ENCODE measurements at regions not wholly inside any gene's neighbourhood (a gene's known extent, or its start where the extent isn't known, plus 50 kb on each side); places are given as distances from the start of the nearest gene placed in this dataset.

- DNase-seq: no peak
Observed at GRCh38 chr4:123288309-123289025, 108.1 kb upstream of the SPRY1 start.

- no peak for DNase-seq
Observed at GRCh38 chr4:123291329-123291728, 105.3 kb upstream of the SPRY1 start.

- no peak for DNase-seq
Observed at GRCh38 chr4:123297836-123298235, 98.8 kb upstream of the SPRY1 start.

DNA sequence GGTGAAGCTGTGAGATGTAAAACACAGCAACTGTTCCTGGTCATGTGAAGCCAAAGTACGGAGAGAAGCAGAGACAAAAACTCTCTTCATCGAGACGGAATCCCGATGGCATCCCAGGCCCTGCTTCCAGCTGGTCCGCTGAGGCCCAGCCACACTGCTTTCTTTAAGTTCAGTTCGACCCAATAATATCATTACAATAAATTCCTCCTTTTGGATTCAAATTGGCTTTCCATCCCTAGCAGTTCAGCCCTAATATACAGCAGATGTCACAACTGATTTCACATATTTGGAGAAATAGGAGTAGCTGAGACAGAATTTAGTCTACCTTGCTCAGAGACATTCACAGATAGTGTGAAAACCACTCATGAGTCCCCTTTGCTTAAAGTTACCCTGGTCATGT, 98.3 kb upstream of the SPRY1 start:
- DNase-seq: no peak

- DNase-seq: no peak
Observed at GRCh38 chr4:123298801-123299200, 97.8 kb upstream of the SPRY1 start.

DNA sequence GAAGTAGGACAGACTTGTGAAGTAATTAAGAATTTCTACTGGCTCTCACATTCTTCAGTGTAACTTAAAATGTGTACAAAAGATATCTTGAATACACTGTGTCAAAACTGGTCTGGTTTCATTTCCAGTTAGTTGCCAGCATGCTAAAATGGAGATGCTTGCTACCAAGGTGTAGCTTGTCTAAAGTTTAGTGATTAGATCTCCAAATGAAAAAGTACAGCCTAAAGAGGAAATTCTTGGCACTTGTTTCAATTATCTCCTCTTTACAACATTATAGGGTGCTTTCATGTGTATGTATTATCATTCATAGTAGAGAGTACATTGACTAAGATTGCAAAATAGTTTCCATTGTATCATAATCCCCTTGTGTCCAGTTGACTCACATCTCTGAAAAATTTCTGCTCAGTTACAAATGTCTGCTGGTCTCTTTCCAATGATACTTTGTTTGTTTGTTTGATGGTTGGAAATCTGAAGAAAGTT, 97.3 kb upstream of the SPRY1 start:
- DNase-seq: no peak

DNA sequence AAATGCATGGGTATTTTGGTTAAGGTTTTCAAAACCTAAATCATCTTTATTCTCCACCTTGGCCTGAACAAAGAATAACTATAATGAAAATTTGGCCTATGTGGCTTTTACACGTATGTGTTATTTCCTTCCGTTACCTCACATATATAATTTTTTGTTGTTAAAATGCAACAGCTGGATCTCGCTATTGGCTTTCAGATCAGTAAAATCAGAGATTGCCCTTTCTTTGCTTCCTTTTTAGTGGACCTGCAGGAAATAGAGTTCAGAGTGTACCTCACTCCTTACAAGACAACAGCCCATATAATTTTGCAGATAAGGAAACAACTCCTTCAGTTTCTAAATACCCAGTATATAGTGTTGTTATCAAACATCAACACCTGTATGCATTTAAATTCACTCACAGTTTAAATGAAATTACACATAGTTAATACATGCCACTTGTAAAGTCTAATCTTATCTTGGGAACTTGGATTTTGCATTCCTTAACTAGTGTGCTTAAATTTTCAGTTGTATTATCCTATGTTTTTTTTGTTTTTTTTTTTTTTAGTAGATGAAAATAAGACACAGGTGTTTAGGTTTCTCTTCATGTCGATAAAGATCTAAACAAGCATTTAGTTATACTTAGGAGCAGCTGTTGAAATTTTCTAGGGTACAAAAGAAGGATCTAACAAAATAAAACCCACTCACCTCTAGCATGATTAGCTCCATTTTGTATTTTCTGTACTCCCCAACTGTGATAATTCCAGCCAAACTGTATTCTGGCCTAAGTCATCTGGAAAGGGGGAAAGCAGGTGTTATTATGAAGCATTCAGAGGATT, 96.2 kb upstream of the SPRY1 start:
- DNase-seq: no peak

- no peak for DNase-seq
Observed at GRCh38 chr4:123301923-123302322, 94.7 kb upstream of the SPRY1 start.

GRCh38 chr4:123304151-123304964, 92.2 kb upstream of the SPRY1 start:
- no peak for DNase-seq

DNA sequence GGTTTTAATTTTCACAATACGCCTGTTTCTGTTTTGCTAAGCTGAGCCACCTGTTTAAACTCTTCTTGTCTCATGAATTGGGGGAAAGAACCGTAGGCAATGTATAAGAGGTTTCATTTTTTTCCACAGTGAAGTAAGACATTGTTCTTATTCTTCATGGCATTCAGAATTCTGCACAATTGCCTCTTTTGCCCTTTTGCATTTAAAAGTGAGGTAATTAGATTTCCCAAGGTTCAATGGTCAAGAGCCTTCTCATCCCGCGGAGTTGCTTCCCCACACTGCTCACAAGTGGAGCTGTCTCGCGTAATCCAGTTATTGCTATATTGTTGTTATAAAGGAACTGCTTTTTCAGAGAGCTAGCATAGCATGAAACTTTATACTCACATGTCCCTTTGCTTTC, 90.9 kb upstream of the SPRY1 start:
- no peak for DNase-seq

DNA sequence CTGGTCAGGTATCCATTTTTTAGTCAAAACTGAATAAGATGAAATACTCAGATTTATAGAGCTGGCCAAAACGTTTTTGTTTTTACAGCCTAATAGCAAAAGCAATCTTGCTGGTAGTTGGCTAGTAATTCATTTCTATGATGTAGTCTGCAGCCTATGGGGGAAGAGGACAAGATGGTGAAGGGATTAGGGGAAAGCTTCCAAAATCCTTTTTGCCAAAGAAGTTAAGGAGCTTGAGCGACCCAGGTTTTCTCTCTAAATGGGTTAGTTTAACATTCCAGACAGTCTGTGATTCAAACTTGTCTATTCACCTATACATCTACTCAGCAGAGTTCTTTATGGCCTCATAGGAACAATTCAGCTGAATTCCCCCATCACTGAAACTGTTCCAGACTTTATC, 89.8 kb upstream of the SPRY1 start:
- DNase-seq: no peak

DNA sequence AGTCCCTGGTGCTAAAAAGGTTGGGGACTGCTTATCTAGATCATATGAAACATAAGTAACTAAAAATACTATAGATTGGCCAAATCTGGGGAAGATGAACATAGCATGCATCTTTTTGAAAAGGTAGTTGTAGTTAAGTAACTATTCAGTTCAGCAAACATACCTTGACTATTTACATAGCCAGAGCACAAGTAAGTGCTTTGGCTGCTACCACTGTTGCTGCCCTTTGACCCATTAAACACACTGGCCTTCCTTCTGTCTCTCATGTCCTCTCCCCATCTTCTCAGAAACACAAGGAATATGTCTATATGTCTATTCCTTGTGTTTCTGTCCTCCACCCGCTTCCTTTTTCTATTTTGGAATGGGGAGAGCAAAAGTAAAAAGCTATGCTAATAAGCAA, 87.9 kb upstream of the SPRY1 start:
- no peak for DNase-seq

- no peak for DNase-seq
Observed at GRCh38 chr4:123312116-123312515, 84.5 kb upstream of the SPRY1 start.

GRCh38 chr4:123312951-123313592, 83.5 kb upstream of the SPRY1 start:
- no peak for DNase-seq

DNA sequence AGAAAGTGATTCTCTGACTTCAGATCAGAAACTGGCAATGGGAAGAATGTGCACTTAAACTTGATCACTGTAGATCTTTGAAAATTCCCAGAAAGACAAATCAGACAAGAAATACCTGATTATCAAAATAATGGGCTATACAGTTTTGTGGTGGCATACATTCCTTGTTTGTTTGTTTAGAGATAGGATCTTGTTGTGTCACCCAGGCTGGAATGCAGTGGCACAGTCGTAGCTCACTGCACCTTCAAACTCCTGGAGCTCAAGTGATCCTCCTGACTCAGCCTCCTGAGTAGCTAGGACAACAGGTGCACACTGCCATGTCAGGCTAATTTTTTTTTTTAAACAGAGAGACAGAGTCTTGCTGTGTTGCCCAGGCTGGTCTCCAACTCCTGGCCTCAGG, 81.0 kb upstream of the SPRY1 start:
- DNase-seq: no peak

DNA sequence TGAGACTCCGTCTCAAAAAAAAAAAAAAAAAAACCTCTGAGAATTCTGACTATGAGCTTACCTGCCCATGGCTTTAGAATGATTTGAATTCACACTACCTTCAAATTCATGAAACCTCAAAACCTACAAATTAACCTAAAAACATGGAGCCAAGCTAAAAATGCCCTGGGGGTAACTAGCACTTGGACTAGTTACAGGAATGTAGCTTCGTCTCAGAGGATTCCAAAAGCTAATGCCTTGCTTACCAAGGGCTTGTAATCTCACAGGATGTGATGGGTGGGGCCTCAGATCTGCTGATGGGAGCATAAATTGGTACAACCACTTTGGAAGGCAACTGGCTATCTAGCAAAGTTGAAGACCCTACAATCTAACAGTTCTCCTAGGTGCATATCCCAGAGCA, 79.4 kb upstream of the SPRY1 start:
- DNase-seq: no peak

DNA sequence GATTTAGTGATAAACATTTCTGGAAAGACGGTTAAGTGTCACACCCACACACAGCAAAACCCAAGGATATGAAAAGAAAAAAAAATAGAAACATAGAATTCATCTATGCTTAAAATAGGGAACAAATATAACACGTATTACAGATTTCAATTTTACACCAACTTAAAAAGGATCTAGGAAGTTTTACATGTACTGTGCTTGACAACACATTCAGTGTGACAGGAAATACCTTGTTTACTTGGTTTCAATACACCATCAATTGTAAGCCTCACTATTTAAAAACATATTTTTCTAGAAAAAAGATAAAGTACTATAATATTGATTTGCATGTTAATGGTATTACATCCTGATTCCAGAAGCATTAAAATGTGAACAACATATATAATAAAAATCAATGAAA, 77.0 kb upstream of the SPRY1 start:
- DNase-seq: no peak

GRCh38 chr4:123323998-123324397, 72.6 kb upstream of the SPRY1 start:
- DNase-seq: no peak

GRCh38 chr4:123325241-123325681, 71.3 kb upstream of the SPRY1 start:
- no peak for DNase-seq

DNA sequence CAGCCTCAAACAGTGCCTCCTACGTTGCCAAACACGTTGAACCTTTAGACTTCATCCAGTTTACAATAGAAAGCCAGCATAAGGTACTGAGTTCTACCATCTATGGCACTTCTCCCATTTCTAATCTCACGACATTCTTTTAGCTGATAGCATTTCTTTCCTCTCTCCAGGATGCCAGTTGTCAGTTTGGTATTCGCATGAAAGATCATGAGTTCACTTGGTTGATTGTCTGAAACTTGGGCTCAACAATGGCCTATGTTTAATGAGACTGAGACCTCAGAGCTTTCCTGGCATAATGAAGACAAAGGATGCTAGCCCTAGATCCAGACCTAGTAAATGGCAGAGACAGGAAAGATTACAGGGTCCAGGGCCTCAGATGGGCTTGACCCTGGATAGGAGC, 69.2 kb upstream of the SPRY1 start:
- no peak for DNase-seq

- no peak for DNase-seq
Observed at GRCh38 chr4:123327846-123328429, 68.7 kb upstream of the SPRY1 start.

- DNase-seq: no peak
Observed at GRCh38 chr4:123338715-123339114, 57.9 kb upstream of the SPRY1 start.

All from CD4-positive, alpha-beta T cell treated with Interleukin-12 subunit alpha and Interleukin-12 subunit beta, for 1 hour (primary cell).